ENCODE measurements at regions not wholly inside any gene's neighbourhood (a gene's known extent, or its start where the extent isn't known, plus 50 kb on each side); places are given as distances from the start of the nearest gene placed in this dataset.

DNA sequence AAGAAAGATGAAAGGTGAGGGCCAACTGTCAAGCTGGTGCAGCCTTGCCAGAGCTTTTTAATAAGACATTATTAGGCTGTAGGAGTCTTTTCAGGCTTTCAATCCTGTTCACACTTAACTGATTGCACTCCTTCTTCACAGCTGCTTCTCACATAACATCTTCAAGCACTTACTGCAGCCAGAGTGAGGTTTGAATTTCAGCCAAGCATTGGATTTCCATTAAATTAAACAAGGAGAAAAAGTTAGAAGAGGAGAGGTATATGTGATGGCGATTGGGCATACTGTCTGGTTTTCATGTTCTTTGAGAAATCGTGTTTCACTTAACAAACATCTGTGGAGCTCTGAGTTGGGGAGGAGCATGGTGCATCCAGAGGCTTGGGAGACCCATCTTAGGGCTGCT is 392.8 kb upstream of the LRRC3B start:
- TF ChIP-seq, protein P1, sequence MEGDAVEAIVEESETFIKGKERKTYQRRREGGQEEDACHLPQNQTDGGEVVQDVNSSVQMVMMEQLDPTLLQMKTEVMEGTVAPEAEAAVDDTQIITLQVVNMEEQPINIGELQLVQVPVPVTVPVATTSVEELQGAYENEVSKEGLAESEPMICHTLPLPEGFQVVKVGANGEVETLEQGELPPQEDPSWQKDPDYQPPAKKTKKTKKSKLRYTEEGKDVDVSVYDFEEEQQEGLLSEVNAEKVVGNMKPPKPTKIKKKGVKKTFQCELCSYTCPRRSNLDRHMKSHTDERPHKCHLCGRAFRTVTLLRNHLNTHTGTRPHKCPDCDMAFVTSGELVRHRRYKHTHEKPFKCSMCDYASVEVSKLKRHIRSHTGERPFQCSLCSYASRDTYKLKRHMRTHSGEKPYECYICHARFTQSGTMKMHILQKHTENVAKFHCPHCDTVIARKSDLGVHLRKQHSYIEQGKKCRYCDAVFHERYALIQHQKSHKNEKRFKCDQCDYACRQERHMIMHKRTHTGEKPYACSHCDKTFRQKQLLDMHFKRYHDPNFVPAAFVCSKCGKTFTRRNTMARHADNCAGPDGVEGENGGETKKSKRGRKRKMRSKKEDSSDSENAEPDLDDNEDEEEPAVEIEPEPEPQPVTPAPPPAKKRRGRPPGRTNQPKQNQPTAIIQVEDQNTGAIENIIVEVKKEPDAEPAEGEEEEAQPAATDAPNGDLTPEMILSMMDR (conservative IDR thresholded peaks at IDR 0.05) = no peak
- TF ChIP-seq ZFX (IDR thresholded peaks at IDR 0.05) = no peak
